HG03039 (cell line): ENCODE measurements at regions not wholly inside any gene's neighbourhood (a gene's known extent, or its start where the extent isn't known, plus 50 kb on each side); places are given as distances from the start of the nearest gene placed in this dataset.

Source experiments
- ATAC-seq: cut with Tn5 transposase; IDR thresholded peaks from one replicate; pipeline ENCODE4 v1.9.1; 2021; ENCODE audit warnings: mild to moderate bottlenecking, moderate library complexity; ENCODE audit not compliant: unreplicated experiment

GRCh38 chr9:4386819-4387218, 87.0 kb upstream of the GLIS3 start:
- no peak for ATAC-seq

GRCh38 chr9:4384750-4385149, 84.9 kb upstream of the GLIS3 start:
- no peak for ATAC-seq

- no peak for ATAC-seq
These were observed 83.0 kb upstream of the GLIS3 start for GRCh38 chr9:4382722-4383317.

- no peak for ATAC-seq
These were observed 81.9 kb upstream of the GLIS3 start for GRCh38 chr9:4381744-4382143.

GRCh38 chr9:4380406-4380805, 80.5 kb upstream of the GLIS3 start:
- no peak for ATAC-seq

GRCh38 chr9:4375424-4376200, 75.7 kb upstream of the GLIS3 start:
- no peak for ATAC-seq

- no peak for ATAC-seq
These were observed 71.2 kb upstream of the GLIS3 start for GRCh38 chr9:4371108-4371507.

GRCh38 chr9:4370501-4370900, 70.6 kb upstream of the GLIS3 start:
- ATAC-seq = no peak

GRCh38 chr9:4366591-4367330, 66.9 kb upstream of the GLIS3 start:
- no peak for ATAC-seq

GRCh38 chr9:4365055-4365454, 65.2 kb upstream of the GLIS3 start:
- ATAC-seq = no peak

- ATAC-seq = no peak
These were observed 62.4 kb upstream of the GLIS3 start for GRCh38 chr9:4362281-4362680.

- ATAC-seq = no peak
These were observed 59.1 kb upstream of the GLIS3 start for GRCh38 chr9:4359016-4359415.

- ATAC-seq = no peak
These were observed 58.1 kb upstream of the GLIS3 start for GRCh38 chr9:4357929-4358328.

GRCh38 chr9:4356306-4356705, 56.4 kb upstream of the GLIS3 start:
- no peak for ATAC-seq

GRCh38 chr9:4353236-4353635, 53.4 kb upstream of the GLIS3 start:
- no peak for ATAC-seq

GRCh38 chr9:4349816-4350418, 50.0 kb upstream of the GLIS3 start:
- ATAC-seq = no peak
